ENCODE measurements at regions not wholly inside any gene's neighbourhood (a gene's known extent, or its start where the extent isn't known, plus 50 kb on each side); places are given as distances from the start of the nearest gene placed in this dataset.
A peak's percentile ranks its signal among the peaks of the same experiment; 100 is the strongest.
"Not testable (repeated sequence)": the region's sequence is repeated elsewhere in the genome, so short reads cannot be mapped to it uniquely, and the experiment has no call there.

GRCh38 chr5:104913841-104914281, 1351.3 kb upstream of the NUDT12 start:
- DNase-seq, result peak; percentile 73

GRCh38 chr5:104909803-104910202, 1347.2 kb upstream of the NUDT12 start:
- no peak for DNase-seq

DNA sequence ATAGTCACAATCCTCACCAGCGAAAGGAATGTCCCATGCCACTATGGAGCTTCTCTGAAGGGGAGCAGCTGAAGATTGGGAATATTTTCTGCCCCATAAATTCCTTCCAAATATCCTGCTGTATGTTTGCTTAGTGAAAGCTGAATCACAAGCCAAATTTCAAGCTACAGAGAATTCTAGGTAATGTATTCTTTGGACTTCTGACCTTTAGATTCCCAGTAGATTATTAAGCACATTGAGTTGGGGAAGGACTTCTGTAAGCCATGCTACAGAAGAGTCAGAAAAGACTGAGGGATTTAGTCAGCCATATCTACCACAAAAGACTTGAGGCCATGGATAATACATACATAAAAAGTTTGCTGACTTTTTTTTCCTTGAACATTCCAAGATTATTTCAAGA, 1342.0 kb upstream of the NUDT12 start:
- DNase-seq, result no peak

GRCh38 chr5:104903941-104904340, 1341.4 kb upstream of the NUDT12 start:
- DNase-seq, result no peak

DNA sequence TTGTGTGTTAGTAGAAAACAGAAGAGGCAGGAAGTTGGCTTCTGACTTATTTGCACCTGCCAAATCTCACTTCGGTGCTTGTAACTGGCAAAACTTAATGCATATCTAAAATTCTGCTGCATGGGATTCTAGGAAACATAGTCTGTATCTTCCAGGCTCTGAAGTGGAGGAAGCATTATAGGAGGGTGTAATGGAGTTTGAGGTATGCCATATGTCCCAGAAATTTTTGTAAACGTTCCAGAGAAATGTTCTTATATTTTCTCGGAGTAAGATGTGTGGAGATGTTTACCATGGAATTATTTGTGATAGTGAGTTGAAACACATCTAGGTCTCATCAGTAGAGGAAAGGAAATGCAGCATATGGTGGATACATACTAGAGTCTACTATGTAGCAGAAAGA, 1329.0 kb upstream of the NUDT12 start:
- no peak for DNase-seq

GRCh38 chr5:104890767-104891166, 1328.2 kb upstream of the NUDT12 start:
- DNase-seq, result no peak

DNA sequence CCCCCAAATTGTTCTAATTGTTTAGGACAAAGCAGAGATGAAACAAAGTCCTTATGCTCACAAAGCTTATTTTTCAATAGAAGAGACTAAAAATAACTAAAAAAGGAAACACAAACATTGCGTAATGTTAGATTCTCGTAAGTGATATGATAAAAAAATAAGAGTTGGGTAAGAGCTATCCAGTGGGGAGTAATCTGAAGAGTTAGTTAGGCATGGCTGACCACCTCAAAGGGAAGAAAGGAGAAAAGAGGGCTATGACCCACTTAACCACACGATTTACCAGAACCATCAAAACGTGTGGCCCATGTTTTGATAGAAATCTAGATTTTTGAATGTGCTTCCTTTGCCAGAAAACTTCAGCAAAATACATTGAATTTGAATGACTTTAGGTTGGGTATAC, 1296.8 kb upstream of the NUDT12 start:
- DNase-seq, result no peak

DNA sequence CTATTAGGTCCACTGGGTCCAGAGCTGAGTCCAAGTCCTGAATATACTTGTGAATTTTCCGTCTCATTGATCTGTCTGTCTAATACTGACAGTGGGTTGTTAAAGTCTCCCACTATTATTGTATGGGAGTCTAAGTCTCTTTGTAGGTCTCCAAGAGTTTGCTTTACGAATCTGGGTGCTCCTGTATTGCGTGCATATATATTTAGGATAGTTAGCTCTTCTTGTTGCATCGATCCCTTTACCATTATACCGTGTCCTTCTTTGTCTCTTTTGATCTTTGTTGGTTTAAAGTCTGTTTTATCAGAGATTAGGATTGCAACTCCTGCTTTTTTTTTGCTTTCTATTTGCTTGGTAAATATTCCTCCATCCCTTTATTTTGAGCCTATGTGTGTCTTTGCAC, 1289.5 kb upstream of the NUDT12 start:
- DNase-seq, result not testable (repeated sequence)

GRCh38 chr5:104845541-104845940, 1283.0 kb upstream of the NUDT12 start:
- no peak for DNase-seq

- no peak for DNase-seq
These were observed 1281.2 kb upstream of the NUDT12 start for GRCh38 chr5:104843822-104844221.

GRCh38 chr5:104840284-104840683, 1277.7 kb upstream of the NUDT12 start:
- no peak for DNase-seq

DNA sequence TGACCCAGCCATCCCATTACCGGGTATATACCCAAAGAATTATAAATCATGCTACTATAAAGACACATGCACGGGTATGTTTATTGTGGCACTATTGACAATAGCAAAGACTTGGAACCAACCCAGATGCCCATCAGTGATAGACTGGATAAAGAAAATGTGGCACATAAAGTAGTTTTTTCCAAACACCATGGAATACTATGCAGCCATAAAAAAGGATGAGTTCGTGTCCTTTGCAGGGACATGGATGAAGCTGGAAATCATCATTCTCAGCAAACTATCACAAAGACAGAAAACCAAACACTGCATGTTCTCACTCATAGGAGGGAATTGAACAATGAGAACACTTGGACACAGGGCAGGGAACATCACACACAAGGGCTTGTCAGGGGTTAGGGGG, 1268.9 kb upstream of the NUDT12 start:
- not testable (repeated sequence) for DNase-seq

DNA sequence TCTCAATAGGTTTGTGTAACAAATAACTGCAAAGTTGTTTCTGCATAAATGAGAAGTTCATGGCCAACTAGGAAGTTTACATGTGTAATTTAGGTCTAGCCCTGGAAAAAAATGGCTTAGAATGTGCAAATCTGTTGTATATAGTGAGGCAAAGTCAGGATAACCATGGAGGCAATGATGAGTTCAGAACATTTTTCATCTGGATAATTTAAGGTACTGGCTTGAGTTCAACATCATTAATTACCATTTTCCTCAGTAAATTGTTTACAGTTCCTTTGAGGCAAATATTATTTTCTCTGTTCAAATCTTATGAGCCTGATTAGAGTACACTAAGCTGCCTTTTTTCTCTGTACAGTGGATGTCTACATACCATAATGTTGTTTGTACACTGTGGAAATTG, 1259.0 kb upstream of the NUDT12 start:
- DNase-seq, result no peak

GRCh38 chr5:104817127-104817526, 1254.5 kb upstream of the NUDT12 start:
- no peak for DNase-seq

- no peak for DNase-seq
These were observed 1252.6 kb upstream of the NUDT12 start for GRCh38 chr5:104815212-104815611.

DNA sequence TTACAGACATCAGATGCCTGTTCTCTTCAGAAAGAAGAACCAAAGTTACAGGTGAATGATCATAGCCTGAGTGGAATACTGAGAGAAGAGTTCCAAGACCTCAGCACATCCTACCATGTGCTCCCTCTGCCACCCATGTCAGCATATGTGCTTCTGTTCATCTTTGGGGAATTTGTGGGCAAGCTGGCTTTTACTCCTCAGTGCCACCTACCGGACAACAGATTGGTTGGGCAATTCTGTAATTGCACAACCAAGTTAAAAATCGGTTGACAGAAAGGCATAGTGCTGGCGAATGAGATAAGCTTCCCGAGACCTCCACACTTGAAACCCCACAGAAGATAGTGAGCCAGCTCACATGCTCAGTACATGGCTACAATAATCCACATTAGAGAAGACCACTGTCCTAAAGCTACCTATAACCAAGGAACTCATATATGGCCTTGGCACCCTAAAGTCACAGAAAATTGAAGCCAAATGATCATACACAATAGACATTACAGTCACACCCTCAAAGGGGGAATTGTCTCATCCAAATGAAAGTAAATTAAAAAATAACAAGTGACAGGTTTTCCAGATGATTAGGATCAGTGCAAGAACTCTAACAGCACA, 1238.0 kb upstream of the NUDT12 start:
- DNase-seq, result no peak

GRCh38 chr5:104793755-104794080, 1231.1 kb upstream of the NUDT12 start:
- no peak for DNase-seq

- no peak for DNase-seq
These were observed 1230.6 kb upstream of the NUDT12 start for GRCh38 chr5:104793031-104793754.

- DNase-seq, result no peak
These were observed 1226.8 kb upstream of the NUDT12 start for GRCh38 chr5:104789366-104789765.

GRCh38 chr5:104785097-104785496, 1222.5 kb upstream of the NUDT12 start:
- DNase-seq, result no peak

DNA sequence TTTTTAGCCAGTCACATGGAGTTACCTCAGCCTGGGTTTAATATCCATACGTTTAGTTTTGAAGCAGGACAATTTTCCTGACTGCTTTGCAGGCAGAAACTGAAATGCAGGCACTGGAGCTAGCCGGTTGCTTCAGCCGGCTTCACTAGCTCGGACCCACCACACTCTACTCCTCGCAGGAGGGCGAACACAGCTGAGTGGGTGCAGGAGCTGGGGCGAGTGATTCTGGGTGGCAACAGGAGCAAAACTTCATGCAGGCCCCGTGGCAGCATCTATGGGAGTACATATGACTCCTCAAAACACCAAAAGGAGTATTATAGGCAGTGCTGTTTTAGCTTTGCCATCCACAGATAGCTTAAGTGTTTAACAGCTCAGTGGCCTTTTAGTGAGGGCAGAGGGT, 1211.8 kb upstream of the NUDT12 start:
- no peak for DNase-seq

DNA sequence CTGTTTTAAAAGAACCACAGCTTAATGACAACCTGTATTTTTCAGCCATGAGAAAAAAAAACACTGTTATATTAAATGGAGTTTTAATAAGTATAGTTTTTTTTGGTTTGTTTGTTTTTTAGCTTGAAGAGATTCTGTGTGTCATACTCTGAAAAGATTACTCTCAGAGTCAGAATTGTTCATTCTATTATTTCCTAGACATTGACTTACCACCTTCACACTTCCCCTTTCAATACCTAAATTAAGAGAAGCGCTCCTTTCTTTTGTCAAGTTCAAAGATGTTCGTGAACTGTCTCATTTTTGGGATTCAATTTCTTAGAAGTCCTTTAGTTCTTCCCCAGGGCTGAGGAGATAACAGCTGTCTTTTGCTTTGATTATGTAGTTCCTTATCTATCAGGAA, 1201.6 kb upstream of the NUDT12 start:
- DNase-seq, result no peak

DNA sequence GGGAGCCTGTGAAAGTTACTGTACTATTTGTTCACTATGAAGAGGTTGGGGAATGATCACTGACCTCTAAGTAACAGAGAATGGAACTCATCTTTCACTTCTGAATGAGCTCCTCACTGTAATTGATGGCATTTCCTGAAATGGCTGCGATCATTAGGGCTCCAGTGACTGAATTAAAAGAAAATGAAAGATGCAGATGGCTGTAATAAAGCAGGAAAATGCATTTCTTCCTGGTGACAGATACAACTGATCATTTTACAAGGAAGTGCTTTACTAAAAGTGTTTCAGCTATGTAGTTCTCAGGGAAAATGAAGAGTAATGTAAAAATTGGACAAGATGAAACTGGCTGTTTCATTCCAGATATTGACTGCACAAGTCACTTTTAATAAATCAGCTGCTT, 1200.6 kb upstream of the NUDT12 start:
- DNase-seq, result peak; percentile 28

DNA sequence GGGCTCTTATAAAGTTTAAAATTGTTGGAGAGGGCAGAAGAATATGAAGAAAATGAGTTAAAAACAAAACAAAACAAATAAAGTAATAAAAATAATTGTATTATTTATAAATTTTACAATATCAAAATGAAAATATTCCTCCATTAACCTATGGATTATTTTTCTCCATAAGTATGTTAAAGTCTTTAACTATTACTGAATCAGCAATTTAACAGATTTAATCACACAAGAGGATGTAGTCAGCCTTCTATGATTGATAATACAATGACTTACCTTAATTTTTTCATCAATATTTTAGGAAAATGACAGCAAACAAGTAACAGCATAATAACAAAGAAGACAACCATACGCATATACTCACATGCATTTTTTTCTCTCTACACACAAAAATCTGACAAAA, 1195.3 kb upstream of the NUDT12 start:
- DNase-seq, result no peak

- DNase-seq, result no peak
These were observed 1193.2 kb upstream of the NUDT12 start for GRCh38 chr5:104755806-104756205.

Data from retina (tissue), 1 donor.